SK-N-SH treated with all-trans-retinoic acid at 6 μM for 48 hours (cell line): ENCODE measurements at regions not wholly inside any gene's neighbourhood (a gene's known extent, or its start where the extent isn't known, plus 50 kb on each side); places are given as distances from the start of the nearest gene placed in this dataset.
A peak's percentile ranks its signal among the peaks of the same experiment; 100 is the strongest.

ENCODE experiments used
- ATAC-seq: fragments of 200-7000 bp; cut with Tn5 transposase; 3 replicates; pipeline ENCODE4 v1.9.1; 2020; ENCODE audit warnings: mild to moderate bottlenecking, moderate library complexity
- ARNTL ChIP-seq: fragments of 450-650 bp; formaldehyde crosslinking; IDR thresholded peaks from 2 replicates; pipeline ENCODE4 v1.5.0; 2020; ENCODE audit warnings: low read depth, mild to moderate bottlenecking, moderate library complexity, borderline replicate concordance
- BACH2 ChIP-seq: fragments of 250-450 bp; sonication (Bioruptor Pico); IDR thresholded peaks from 2 replicates; pipeline ENCODE4 v1.9.0; 2021; ENCODE audit warnings: mild to moderate bottlenecking, borderline replicate concordance
- ESRRG ChIP-seq: fragments of 250-450 bp; sonication (Bioruptor Pico); IDR thresholded peaks from 2 replicates; pipeline ENCODE4 v1.6.1; 2021; ENCODE audit warnings: mild to moderate bottlenecking
- OSR1 ChIP-seq: fragments of 250-450 bp; sonication (Bioruptor Pico); IDR thresholded peaks from 2 replicates; pipeline ENCODE4 v1.8.0; 2022; ENCODE audit warnings: moderate library complexity, mild to moderate bottlenecking, inconsistent platforms
- PPARA ChIP-seq: fragments of 250-450 bp; sonication (Bioruptor Pico); IDR thresholded peaks from 2 replicates; pipeline ENCODE4 v1.5.0; 2020; ENCODE audit warnings: mild to moderate bottlenecking, borderline replicate concordance
- RARB ChIP-seq: fragments of 250-450 bp; sonication (Bioruptor Pico); IDR thresholded peaks from 2 replicates; pipeline ENCODE4 v1.8.0; 2021; ENCODE audit warnings: mild to moderate bottlenecking, moderate library complexity
- TCF4 ChIP-seq: fragments of 250-450 bp; sonication (Bioruptor Pico); IDR thresholded peaks from 2 replicates; pipeline ENCODE4 v1.8.0; 2021; ENCODE audit warnings: mild to moderate bottlenecking, moderate library complexity, borderline replicate concordance
- ZC3H10 ChIP-seq: fragments of 250-450 bp; sonication (Bioruptor Pico); IDR thresholded peaks from 2 replicates; pipeline ENCODE4 v1.5.1; 2021; ENCODE audit warnings: mild to moderate bottlenecking, moderate library complexity
- ZFP3 ChIP-seq: fragments of 250-450 bp; sonication (Bioruptor Pico); IDR thresholded peaks from 2 replicates; pipeline ENCODE4 v1.5.0; 2020; ENCODE audit warnings: mild to moderate bottlenecking, moderate library complexity
- ZFP30 ChIP-seq: fragments of 450-650 bp; formaldehyde crosslinking; IDR thresholded peaks from 2 replicates; pipeline ENCODE4 v1.5.0; 2022; ENCODE audit warnings: mild to moderate bottlenecking, moderate library complexity
- ZNF565 ChIP-seq: fragments of 450-650 bp; formaldehyde crosslinking; conservative IDR thresholded peaks from 2 replicates; pipeline ENCODE4 v1.5.0; 2020; ENCODE audit warnings: low read depth, mild to moderate bottlenecking, moderate library complexity
- ZNF8 ChIP-seq: fragments of 450-650 bp; formaldehyde crosslinking; IDR thresholded peaks from 2 replicates; pipeline ENCODE4 v1.5.0; 2020; ENCODE audit warnings: mild to moderate bottlenecking, moderate library complexity
- TF ChIP-seq, protein P1 (sequence below): fragments of 250-450 bp; sonication (Bioruptor Pico); IDR thresholded peaks from 2 replicates; pipeline ENCODE4 v1.5.1; 2020; ENCODE audit warnings: low read depth, mild to moderate bottlenecking, moderate library complexity
- TF ChIP-seq, protein P2 (sequence below): fragments of 250-450 bp; sonication (Bioruptor Pico); IDR thresholded peaks from 2 replicates; pipeline ENCODE4 v1.8.0; 2021; ENCODE audit warnings: low read depth, mild to moderate bottlenecking, moderate library complexity, borderline replicate concordance
- TF ChIP-seq, protein P3 (sequence below): fragments of 250-450 bp; sonication (Bioruptor Pico); IDR thresholded peaks from 2 replicates; pipeline ENCODE4 v1.5.0; 2020; ENCODE audit warnings: mild to moderate bottlenecking, moderate library complexity
- TF ChIP-seq, protein P4 (sequence below): fragments of 250-450 bp; sonication (Bioruptor Pico); IDR thresholded peaks from 2 replicates; pipeline ENCODE4 v1.8.0; 2020; ENCODE audit warnings: mild to moderate bottlenecking, moderate library complexity, borderline replicate concordance

GRCh38 chr2:4959219-4959618, 733.0 kb upstream of the SOX11 start:
- TF ChIP-seq ARNTL (CRISPR knock-in tag) (no peak), ZFP30 (no peak), ZNF565 (CRISPR knock-in tag) (no peak), RARB (CRISPR knock-in tag) (no peak), ZC3H10 (CRISPR knock-in tag) (no peak), BACH2 (CRISPR knock-in tag) (no peak), OSR1 (CRISPR knock-in tag) (no peak), ESRRG (no peak)
- TF ChIP-seq, protein P1, sequence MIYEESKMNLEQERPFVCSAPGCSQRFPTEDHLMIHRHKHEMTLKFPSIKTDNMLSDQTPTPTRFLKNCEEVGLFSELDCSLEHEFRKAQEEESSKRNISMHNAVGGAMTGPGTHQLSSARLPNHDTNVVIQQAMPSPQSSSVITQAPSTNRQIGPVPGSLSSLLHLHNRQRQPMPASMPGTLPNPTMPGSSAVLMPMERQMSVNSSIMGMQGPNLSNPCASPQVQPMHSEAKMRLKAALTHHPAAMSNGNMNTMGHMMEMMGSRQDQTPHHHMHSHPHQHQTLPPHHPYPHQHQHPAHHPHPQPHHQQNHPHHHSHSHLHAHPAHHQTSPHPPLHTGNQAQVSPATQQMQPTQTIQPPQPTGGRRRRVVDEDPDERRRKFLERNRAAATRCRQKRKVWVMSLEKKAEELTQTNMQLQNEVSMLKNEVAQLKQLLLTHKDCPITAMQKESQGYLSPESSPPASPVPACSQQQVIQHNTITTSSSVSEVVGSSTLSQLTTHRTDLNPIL (CRISPR knock-in tag), result no peak
- TF ChIP-seq, protein P2, sequence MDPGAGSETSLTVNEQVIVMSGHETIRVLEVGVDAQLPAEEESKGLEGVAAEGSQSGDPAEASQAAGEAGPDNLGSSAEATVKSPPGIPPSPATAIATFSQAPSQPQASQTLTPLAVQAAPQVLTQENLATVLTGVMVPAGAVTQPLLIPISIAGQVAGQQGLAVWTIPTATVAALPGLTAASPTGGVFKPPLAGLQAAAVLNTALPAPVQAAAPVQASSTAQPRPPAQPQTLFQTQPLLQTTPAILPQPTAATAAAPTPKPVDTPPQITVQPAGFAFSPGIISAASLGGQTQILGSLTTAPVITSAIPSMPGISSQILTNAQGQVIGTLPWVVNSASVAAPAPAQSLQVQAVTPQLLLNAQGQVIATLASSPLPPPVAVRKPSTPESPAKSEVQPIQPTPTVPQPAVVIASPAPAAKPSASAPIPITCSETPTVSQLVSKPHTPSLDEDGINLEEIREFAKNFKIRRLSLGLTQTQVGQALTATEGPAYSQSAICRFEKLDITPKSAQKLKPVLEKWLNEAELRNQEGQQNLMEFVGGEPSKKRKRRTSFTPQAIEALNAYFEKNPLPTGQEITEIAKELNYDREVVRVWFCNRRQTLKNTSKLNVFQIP (CRISPR knock-in tag), result no peak
- TF ChIP-seq, protein P3, sequence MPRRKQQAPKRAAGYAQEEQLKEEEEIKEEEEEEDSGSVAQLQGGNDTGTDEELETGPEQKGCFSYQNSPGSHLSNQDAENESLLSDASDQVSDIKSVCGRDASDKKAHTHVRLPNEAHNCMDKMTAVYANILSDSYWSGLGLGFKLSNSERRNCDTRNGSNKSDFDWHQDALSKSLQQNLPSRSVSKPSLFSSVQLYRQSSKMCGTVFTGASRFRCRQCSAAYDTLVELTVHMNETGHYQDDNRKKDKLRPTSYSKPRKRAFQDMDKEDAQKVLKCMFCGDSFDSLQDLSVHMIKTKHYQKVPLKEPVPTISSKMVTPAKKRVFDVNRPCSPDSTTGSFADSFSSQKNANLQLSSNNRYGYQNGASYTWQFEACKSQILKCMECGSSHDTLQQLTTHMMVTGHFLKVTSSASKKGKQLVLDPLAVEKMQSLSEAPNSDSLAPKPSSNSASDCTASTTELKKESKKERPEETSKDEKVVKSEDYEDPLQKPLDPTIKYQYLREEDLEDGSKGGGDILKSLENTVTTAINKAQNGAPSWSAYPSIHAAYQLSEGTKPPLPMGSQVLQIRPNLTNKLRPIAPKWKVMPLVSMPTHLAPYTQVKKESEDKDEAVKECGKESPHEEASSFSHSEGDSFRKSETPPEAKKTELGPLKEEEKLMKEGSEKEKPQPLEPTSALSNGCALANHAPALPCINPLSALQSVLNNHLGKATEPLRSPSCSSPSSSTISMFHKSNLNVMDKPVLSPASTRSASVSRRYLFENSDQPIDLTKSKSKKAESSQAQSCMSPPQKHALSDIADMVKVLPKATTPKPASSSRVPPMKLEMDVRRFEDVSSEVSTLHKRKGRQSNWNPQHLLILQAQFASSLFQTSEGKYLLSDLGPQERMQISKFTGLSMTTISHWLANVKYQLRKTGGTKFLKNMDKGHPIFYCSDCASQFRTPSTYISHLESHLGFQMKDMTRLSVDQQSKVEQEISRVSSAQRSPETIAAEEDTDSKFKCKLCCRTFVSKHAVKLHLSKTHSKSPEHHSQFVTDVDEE (CRISPR knock-in tag), result no peak
- TF ChIP-seq, protein P4, sequence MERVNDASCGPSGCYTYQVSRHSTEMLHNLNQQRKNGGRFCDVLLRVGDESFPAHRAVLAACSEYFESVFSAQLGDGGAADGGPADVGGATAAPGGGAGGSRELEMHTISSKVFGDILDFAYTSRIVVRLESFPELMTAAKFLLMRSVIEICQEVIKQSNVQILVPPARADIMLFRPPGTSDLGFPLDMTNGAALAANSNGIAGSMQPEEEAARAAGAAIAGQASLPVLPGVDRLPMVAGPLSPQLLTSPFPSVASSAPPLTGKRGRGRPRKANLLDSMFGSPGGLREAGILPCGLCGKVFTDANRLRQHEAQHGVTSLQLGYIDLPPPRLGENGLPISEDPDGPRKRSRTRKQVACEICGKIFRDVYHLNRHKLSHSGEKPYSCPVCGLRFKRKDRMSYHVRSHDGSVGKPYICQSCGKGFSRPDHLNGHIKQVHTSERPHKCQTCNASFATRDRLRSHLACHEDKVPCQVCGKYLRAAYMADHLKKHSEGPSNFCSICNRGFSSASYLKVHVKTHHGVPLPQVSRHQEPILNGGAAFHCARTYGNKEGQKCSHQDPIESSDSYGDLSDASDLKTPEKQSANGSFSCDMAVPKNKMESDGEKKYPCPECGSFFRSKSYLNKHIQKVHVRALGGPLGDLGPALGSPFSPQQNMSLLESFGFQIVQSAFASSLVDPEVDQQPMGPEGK (CRISPR knock-in tag), result no peak
- no peak for ATAC-seq

DNA sequence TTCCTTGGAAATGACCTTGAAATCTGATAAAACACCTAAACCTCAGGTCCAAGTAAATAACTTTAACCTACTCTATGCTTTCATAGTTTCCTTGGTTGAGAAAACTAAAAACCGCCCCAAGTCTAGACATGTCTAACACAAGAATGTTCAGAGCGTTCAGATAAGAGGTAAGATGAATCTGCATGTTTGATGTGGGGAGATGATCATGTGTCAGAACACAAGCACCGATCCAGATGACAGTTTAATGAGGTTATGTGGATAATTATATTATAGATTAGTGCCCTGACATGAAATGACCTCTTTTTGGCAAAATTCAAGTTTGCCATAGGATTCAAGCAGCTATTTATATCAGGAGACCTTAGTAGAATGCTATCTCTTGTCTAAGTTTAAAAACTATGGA, 729.8 kb upstream of the SOX11 start:
- ATAC-seq, result no peak
- peak; percentile 25; the same call in 1 of the 2 replicates for TF ChIP-seq TCF4
- TF ChIP-seq ZNF8 (CRISPR knock-in tag), result no peak
- TF ChIP-seq, protein P1 (CRISPR knock-in tag), result no peak
- TF ChIP-seq ESRRG, result no peak
- TF ChIP-seq, protein P3 (CRISPR knock-in tag), result peak; percentile 62; the same call in 1 of the 2 replicates
- no peak for TF ChIP-seq ZC3H10 (CRISPR knock-in tag)
- no peak for TF ChIP-seq ZFP30

DNA sequence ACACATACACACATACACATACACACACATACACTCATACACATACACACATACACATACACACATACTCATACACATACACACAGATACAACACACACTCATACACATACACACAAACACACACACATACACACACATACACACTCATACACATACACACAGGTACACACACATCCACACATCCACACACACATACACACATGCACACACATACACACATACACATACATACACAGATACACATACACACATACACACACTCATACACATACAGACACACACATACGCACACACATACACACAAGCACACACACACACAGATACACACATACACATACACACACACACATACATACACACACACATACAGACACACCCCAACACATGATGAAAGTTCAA, 729.1 kb upstream of the SOX11 start:
- TF ChIP-seq, protein P4 (CRISPR knock-in tag), result no peak
- no peak for TF ChIP-seq ZFP3 (CRISPR knock-in tag)
- no peak for TF ChIP-seq ESRRG
- no peak for TF ChIP-seq PPARA (CRISPR knock-in tag)
- TF ChIP-seq, all 23 proteins: peak for 0
- ATAC-seq, result no peak
